Fibroblast of lung (primary cell): ENCODE measurements at regions not wholly inside any gene's neighbourhood (a gene's known extent, or its start where the extent isn't known, plus 50 kb on each side); places are given as distances from the start of the nearest gene placed in this dataset.

Experiments used
- EZH2 ChIP-seq: IDR thresholded peaks from 2 replicates; pipeline ENCODE4 v1.5.1; 2012; ENCODE audit warnings: low read length, control low read depth, mild to moderate bottlenecking; ENCODE audit errors: missing control alignments
- TF ChIP-seq, protein P1 (sequence below), 2 donors: IDR thresholded peaks in 1 of 2; conservative IDR thresholded peaks in 1 of 2; 1 replicate in 1 of 2; 2 replicates in 1 of 2; pipeline ENCODE4 v1.5.1; 2011 to 2012; ENCODE audit warnings: low read length in 2 of 2, control low read depth in 1 of 2, inconsistent platforms in 1 of 2, low read depth in 1 of 2, mild to moderate bottlenecking in 1 of 2

DNA sequence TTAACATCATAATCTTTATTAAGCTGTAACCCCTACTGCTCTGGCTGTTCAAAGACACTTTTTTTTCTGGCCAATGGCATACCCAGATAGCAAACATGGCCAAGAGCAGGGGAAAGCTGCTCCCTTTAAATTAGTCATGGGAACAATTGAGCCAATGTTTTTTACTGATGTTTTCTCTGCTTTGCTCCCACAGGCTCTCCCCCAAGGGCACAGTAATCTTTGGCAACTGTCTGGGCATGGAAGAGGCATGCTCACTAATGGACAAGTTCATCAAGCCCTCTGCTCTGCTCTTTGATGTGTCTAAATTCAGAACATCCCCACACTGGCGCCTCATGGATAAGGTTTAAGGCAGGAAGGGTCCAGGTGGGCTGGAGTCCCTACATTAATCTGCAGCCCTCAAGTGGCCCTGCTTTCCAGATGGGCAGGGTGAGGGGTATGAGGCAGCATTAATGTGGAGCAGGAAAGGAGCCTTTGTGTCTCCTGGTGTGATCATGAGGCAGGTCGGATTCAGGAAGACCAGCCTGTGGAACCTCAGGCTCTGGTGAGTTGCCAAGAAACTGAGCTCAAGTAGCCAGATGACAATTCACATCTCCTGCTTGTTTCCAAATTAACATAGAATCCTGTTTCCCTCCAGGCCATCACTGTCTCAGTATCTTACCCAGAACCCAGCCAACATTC, 227.0 kb upstream of the CST7 start:
- TF ChIP-seq, protein P1, sequence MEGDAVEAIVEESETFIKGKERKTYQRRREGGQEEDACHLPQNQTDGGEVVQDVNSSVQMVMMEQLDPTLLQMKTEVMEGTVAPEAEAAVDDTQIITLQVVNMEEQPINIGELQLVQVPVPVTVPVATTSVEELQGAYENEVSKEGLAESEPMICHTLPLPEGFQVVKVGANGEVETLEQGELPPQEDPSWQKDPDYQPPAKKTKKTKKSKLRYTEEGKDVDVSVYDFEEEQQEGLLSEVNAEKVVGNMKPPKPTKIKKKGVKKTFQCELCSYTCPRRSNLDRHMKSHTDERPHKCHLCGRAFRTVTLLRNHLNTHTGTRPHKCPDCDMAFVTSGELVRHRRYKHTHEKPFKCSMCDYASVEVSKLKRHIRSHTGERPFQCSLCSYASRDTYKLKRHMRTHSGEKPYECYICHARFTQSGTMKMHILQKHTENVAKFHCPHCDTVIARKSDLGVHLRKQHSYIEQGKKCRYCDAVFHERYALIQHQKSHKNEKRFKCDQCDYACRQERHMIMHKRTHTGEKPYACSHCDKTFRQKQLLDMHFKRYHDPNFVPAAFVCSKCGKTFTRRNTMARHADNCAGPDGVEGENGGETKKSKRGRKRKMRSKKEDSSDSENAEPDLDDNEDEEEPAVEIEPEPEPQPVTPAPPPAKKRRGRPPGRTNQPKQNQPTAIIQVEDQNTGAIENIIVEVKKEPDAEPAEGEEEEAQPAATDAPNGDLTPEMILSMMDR (conservative IDR thresholded peaks at IDR 0.05 in 1 of 2, IDR thresholded peaks at IDR 0.05 in 1 of 2; ENCODE audit: low read depth in 1 of 2, low read length in 2 of 2) = no peak
- TF ChIP-seq EZH2 = no peak
